HUDEP-2 (cell line): ENCODE measurements at regions not wholly inside any gene's neighbourhood (a gene's known extent, or its start where the extent isn't known, plus 50 kb on each side); places are given as distances from the start of the nearest gene placed in this dataset.

ENCODE experiments used
- DNase-seq, 76 experiments: peaks; one replicate each; lab custom pipeline; 2025; ENCODE audit not compliant: unreplicated experiment in 76 of 76; lab: John Stamatoyannopoulos, UW

- DNase-seq, result no peak
Measured at GRCh38 chr6:6883011-6883410, 224.8 kb upstream of the RREB1 start.

GRCh38 chr6:6884193-6884627 lies 223.6 kb upstream of the RREB1 start:
- DNase-seq, result peak in 1 of 76 experiments; percentile 29

GRCh38 chr6:6884916-6885315 lies 222.8 kb upstream of the RREB1 start:
- DNase-seq, result peak in 4 of 76 experiments; percentile 41 to 72 (median 43)

GRCh38 chr6:6885521-6886170 lies 222.1 kb upstream of the RREB1 start:
- peak in 73 of 76 experiments; percentile 34 to 88 (median 69) for DNase-seq

- DNase-seq, result peak in 75 of 76 experiments; percentile 83 to 99 (median 95)
Measured at GRCh38 chr6:6886171-6886885, 221.4 kb upstream of the RREB1 start.

- peak in 3 of 76 experiments; percentile 51 to 98 (median 97) for DNase-seq
Measured at GRCh38 chr6:6886886-6887285, 220.9 kb upstream of the RREB1 start.

GRCh38 chr6:6889601-6890000 lies 218.2 kb upstream of the RREB1 start:
- DNase-seq, result peak in 2 of 76 experiments; percentile 36 to 58

GRCh38 chr6:6890400-6890858 lies 217.3 kb upstream of the RREB1 start:
- DNase-seq, result peak in 74 of 76 experiments; percentile 23 to 94 (median 76)

GRCh38 chr6:6891125-6891721 lies 216.5 kb upstream of the RREB1 start:
- DNase-seq, result peak in 17 of 76 experiments; percentile 14 to 44 (median 27)

- no peak for DNase-seq
Measured at GRCh38 chr6:6891949-6892461, 215.8 kb upstream of the RREB1 start.

GRCh38 chr6:6892744-6893583 lies 214.8 kb upstream of the RREB1 start:
- no peak for DNase-seq

- no peak for DNase-seq
Measured at GRCh38 chr6:6893701-6894100, 214.1 kb upstream of the RREB1 start.

- DNase-seq, result no peak
Measured at GRCh38 chr6:6895929-6896328, 211.8 kb upstream of the RREB1 start.

GRCh38 chr6:6897140-6897539 lies 210.6 kb upstream of the RREB1 start:
- DNase-seq, result no peak

- DNase-seq, result no peak
Measured at GRCh38 chr6:6900569-6901204, 207.1 kb upstream of the RREB1 start.

- peak in 1 of 76 experiments; percentile 25 for DNase-seq
Measured at GRCh38 chr6:6901205-6901719, 206.5 kb upstream of the RREB1 start.

- DNase-seq, result no peak
Measured at GRCh38 chr6:6901945-6902344, 205.8 kb upstream of the RREB1 start.

- peak in 15 of 76 experiments; percentile 17 to 55 (median 26) for DNase-seq
Measured at GRCh38 chr6:6905961-6906518, 201.7 kb upstream of the RREB1 start.

- DNase-seq, result no peak
Measured at GRCh38 chr6:6906570-6907213, 201.1 kb upstream of the RREB1 start.
